ENCODE measurements at regions not wholly inside any gene's neighbourhood (a gene's known extent, or its start where the extent isn't known, plus 50 kb on each side); places are given as distances from the start of the nearest gene placed in this dataset.
"Not testable (repeated sequence)": the region's sequence is repeated elsewhere in the genome, so short reads cannot be mapped to it uniquely, and the experiment has no call there.

GRCh38 chr14:98919434-98919833 is 352.6 kb downstream of the BCL11B start:
- no peak for DNase-seq

- not testable (repeated sequence) for DNase-seq
Measured at GRCh38 chr14:98921306-98921705, 350.7 kb downstream of the BCL11B start.

DNA sequence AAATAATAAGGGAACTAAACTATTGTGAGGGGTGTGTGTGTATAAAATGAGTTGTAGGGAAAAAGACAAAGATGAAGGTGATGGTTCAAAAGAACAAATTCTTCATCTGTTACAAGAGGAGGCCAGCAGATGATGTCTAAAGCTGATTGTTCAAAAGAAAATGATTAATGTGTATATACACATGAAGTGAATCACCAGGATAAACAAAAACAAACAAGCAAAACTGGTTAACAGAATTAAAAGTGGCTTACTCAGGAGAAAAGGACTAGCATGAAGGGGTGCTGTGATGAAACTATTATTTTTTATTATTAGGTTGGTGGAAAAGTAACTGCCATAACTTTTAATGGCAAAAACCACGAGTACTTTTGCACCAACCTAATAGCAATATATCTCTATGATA is 348.4 kb downstream of the BCL11B start:
- no peak for DNase-seq

DNA sequence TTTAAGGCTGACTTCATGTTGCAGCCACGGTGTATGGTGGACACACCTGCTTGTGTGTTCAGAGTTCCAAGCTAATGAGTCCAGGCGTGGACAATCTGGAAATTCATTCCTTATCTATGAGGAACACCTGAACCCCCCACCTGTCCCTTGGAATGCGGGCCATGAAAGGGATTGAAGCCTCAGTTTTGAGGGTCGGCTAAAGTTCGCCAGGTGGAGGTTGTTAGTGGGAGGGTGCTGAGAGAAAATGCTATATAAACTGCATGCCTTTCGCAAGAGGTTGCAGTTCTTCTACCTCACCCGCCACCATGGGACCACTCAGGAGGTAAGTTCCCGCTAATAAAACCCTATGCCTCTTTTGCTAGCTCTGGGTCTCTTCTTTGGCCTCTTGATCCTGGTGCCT is 348.0 kb downstream of the BCL11B start:
- DNase-seq: no peak

GRCh38 chr14:98925354-98926040 is 346.5 kb downstream of the BCL11B start:
- DNase-seq: no peak

GRCh38 chr14:98926146-98926545 is 345.9 kb downstream of the BCL11B start:
- DNase-seq: no peak

DNA sequence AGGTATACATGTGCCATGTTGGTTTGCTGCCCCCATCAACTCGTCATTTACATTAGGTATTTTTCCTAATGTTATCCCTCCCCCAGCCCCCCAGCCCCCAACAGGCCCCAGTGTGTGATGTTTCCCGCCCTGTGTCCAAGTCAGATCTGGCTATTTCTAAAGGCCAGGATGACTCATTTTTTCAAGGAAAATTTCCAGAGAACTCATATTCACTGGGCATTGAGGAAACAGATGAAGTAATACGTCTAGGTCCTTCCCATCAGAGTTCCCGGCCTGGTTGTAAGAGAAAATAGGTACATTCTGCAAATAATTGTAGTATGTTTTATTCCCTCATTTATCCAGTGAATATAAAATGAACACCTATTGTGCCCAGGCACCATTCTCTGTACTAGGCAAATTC is 345.2 kb downstream of the BCL11B start:
- no peak for DNase-seq

DNA sequence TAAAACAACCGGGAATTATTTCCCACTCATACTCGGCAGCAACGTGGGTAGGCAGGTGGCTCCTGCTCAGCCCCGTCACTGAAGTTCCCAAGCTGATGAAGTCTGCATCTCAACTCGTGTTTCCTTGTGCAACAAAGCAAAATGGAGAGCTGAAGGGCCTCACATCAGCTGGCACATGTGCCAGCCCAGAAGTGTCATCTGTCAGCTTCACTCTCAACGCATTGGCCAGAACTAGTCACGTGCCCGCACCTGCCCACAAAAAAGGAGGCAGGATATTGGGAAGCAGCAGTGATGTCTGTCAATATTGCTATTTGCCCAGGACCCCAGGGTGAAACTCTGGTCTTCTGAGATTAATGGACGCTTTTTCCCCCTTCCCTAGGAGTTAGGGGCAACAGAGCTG is 344.0 kb downstream of the BCL11B start:
- DNase-seq: no peak

DNA sequence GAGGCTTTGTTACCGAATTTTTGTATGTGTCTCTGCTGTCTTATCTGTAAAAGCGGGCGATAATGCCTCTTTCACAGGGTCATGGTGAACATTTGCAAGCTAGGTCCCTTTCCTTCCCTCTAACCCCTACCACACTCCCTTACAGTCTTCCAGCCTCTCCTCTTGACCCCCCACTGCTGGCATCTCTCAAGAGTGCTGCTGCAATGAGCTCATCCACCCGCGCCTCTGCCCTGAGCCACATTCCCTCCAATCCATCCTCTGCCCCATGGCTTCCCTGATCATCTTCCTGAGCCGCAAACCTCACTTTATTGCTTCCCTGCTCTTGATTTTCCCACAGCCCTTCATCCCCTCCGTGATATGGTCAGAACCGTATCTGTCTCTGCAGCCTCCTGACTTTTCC is 343.6 kb downstream of the BCL11B start:
- no peak for DNase-seq

GRCh38 chr14:98931126-98931525 is 340.9 kb downstream of the BCL11B start:
- DNase-seq: no peak

DNA sequence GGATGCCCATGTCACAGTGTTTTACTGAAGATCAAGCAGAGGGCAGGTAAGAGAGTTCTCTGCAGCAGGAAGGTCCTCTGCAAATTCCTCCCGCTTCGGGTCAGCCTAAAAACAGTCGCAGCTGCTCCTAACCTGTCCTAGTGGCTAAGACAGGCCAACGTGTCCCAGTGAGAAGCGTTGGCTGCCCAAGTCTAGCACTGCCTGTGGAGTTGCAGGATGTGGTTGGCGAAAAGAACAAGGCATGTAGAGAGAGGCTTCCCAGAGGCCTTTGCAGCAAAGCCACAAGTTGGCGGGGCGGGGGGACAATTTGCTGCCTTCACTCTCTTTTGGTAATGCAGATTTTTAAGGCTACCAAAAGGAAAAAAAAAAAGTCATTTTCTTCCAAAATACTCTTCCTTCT is 340.1 kb downstream of the BCL11B start:
- DNase-seq: peak; percentile 43

- DNase-seq: no peak
Measured at GRCh38 chr14:98932431-98933325, 339.3 kb downstream of the BCL11B start.

- DNase-seq: not testable (repeated sequence)
Measured at GRCh38 chr14:98934569-98934968, 337.4 kb downstream of the BCL11B start.

DNA sequence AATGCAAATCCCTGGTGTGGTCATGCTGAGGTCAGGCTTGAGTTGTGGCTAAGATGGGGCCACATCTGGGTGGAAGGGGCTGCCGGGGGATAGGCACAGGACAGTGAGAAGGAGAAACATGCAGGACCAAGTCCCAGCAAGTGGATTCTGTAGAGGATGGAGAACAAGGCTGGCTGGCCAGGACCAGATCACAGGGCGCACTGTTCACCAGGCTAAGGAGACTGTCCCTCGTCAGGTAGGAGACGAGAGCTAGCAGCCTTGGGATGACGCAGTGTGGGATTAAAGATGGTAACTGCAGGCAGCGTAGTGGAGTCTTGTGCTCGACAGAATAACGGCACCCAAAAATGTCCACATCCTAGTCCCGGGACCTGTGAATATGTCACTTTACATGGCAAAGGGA is 336.1 kb downstream of the BCL11B start:
- DNase-seq: no peak

- no peak for DNase-seq
Measured at GRCh38 chr14:98937021-98937420, 335.0 kb downstream of the BCL11B start.

GRCh38 chr14:98937712-98938505 is 334.1 kb downstream of the BCL11B start:
- DNase-seq: no peak

DNA sequence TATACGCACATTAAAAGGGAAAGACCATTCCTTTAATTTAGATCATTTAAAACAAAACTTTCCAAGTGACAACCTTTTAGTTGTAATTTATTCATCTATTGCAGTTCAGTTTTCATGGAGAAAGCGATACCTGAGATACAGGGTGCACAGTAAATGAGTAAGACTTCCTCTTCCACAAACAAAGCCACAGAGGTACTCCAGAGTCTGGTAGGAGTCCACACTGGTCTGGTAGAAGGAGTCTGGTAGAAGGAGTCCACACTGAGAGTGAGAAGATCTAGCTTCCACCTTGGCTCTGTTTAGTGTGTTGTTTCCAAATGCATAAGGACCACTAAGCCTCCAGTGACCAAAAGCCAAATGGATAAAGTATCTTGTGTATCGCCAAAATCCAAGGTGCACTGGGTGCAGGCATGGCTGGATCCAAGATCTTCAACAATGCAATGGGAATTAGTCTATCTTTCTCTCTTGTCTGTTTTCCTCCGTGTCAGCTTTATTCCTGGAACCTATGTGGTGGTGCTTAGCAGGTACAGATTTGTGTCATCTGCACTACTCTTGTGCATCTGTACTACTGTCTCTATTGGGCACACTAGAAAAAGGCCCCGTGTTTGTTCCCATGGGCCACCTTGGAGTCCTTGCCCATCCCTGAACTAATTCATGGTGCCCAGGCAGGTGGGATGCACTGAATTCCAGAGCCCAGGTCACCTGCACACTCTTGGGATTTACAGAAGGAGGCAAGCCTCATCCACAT is 331.1 kb downstream of the BCL11B start:
- no peak for DNase-seq

DNA sequence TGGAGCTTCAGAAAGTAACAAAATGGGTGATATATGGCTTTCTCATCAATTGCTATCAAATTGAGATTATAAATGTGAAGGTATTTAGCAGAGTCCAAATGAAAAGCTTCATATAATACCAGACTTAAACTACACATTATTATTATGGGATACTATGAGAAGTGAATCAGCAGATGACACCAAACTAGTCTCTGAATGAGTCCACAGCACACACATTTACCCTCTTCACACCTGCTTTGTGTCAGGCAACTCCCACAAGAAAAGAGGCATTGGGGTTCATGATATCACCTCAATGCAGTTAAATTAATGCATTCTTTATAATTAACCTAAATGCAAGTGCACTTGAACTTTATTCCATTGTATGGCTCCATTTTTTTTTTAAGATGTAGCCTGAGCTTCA is 330.5 kb downstream of the BCL11B start:
- no peak for DNase-seq

DNA sequence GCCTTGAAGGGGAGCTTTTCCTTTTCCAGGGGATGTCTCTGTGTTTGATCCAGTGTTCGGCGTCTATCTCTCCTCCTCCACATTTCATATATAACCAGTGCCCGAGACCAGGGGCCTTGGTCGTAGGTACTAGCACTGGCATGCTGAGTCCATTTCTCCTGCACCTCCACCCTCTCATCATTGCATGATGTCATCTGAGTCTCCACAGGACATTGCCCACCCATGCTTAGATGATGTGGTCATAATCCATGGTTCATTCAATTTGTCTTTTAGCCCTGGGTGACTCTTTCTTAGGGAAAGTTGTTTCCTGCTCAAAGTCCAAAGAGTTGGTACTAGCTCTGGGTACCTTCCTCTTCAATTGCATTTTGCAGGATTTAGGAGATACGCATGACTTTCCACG is 328.1 kb downstream of the BCL11B start:
- DNase-seq: no peak

GRCh38 chr14:98944989-98945388 is 327.0 kb downstream of the BCL11B start:
- DNase-seq: no peak

DNA sequence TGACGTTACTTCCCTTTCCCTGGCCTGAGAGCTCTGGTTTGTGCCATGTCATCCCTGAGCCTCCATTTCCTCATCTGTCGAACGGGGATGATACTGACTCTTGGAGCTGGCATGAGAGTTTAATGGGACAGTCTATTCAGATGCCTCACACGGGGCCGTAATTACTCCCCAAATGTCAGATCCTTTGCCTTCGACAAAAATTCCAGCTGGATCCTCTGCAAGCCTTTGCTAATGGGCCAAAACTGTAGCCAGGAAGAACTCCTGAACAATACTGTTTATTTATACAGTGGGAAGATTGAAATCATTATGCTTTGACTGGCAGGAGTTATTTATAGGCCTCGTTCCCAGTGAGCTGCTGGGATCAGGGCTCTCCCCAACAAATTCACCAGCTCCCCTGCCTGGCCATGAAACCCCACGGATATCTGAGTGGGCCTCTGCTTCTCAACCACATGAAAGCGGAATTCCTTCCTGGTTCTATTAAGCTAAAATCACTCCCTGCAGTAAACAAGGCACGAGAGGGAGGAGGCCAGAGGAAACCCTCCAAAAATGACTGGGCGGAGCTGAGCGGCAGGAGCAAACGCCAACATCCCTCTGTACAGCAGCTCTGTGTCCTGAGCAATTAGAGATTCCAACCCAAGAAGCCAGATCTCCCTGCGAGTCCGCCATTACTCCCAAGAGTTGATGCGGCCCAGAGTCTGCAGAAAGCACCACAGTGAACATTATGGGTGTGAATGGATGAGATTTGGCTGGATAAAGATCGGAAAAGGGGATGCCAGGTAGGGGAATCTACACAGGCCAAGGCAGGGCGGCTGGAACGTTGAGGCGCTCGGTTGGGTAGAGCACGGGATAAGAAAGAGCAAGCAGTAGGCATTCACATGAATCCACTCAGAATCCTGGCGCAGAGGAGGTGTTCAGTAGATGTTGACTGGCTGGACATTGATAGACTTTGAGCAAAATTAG is 326.1 kb downstream of the BCL11B start:
- DNase-seq: no peak

- DNase-seq: no peak
Measured at GRCh38 chr14:98946940-98947339, 325.1 kb downstream of the BCL11B start.
